Vagina (tissue), 2 donors: ENCODE measurements at regions not wholly inside any gene's neighbourhood (a gene's known extent, or its start where the extent isn't known, plus 50 kb on each side); places are given as distances from the start of the nearest gene placed in this dataset.

Experiments
- DNase-seq, 2 donors: peaks; one replicate each; pipeline ENCODE4 v3.0.0-alpha.2; 2017; ENCODE audit errors: extremely low spot score in 2 of 2
- H3K27ac ChIP-seq: fragments of 200-600 bp; sonication (generic); one replicate; pipeline ENCODE4 v1.5.1; 2019
- H3K27me3 ChIP-seq: fragments of 200-600 bp; sonication (generic); one replicate; pipeline ENCODE4 v1.5.1; 2019
- H3K36me3 ChIP-seq, 2 donors: fragments of 200-600 bp; sonication (generic); one replicate each; pipeline ENCODE4 v1.5.1; 2017 to 2019
- H3K4me1 ChIP-seq: fragments of 200-600 bp; sonication (generic); one replicate; pipeline ENCODE4 v1.5.1; 2019
- H3K4me3 ChIP-seq, 2 donors: fragments of 200-600 bp; sonication (generic); 1 replicate in 1 of 2; 2 replicates in 1 of 2; pipeline ENCODE4 v1.5.1; 2016 to 2019
- H3K9me3 ChIP-seq: fragments of 200-600 bp; sonication (generic); one replicate; pipeline ENCODE4 v1.5.1; 2019
- POLR2A ChIP-seq, 2 donors: fragments of 450-650 bp; IDR thresholded peaks; one replicate each; pipeline ENCODE4 v1.6.1; 2017; ENCODE audit warnings: antibody characterized with exemption in 2 of 2, mild to moderate bottlenecking in 2 of 2, moderate library complexity in 2 of 2
- POLR2AphosphoS5 ChIP-seq, 2 donors: sonication (generic); formaldehyde crosslinking; IDR thresholded peaks; one replicate each; pipeline ENCODE4 v1.9.0; 2017; ENCODE audit warnings: antibody characterized with exemption in 2 of 2, mild to moderate bottlenecking in 2 of 2, low read depth in 1 of 2; ENCODE audit not compliant: insufficient read depth in 1 of 2
- intact Hi-C: fragments of 100-400 bp; cut with DNase I; formaldehyde crosslinking; loops from one replicate; pipeline ENCODE4 v1.15.1; 2023
- TF ChIP-seq, protein P1 (sequence below), 3 experiments: fragments of 450-650 bp in 2 of 3; fragments of 200-600 bp in 1 of 3; sonication (generic) in 1 of 3; IDR thresholded peaks; one replicate each; pipeline ENCODE4 v1.5.1; 2017 to 2019; ENCODE audit warnings: antibody characterized with exemption in 3 of 3, mild to moderate bottlenecking in 2 of 3, moderate library complexity in 2 of 3

DNA sequence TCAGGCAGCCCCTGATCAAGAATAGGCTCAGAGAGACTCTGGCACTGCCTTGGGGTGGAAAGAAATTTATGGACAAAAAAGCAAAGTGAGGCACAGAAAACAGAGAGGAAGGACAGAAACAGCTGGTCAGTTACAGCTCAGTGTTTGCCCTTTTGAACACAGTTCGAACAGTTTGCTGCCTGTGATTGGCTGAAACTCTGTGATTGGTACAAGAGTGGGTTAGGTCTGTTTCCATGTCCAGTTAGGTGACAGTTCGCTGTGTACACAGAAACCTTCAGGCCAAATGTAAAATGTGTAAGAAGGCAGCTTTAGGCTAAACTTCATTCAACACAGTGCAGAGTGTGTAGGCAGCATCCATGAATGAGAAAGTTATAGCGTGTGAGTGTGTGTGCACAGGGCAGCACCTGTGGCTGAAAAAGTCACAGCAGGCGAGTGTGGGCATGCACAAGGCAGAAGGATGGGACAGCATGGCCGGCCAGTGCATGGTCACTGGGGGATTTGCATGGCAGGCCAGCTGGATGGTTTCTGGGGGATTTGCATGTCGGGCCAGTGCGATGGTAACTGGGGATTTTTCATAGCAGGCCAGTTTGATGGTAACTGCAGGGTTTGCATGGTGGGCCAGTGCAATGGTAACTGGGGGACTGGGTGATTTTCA is 75.4 kb upstream of the FRMD1 start:
- H3K27ac ChIP-seq: no peak overlapping the region
- H3K4me1 ChIP-seq: peaks cover 27% of the 10 kb centered on the region
- DNase-seq: peak; percentile 76 to 90
- no peaks in the 10 kb centered on the region for H3K9me3 ChIP-seq
- no peaks in the 10 kb centered on the region for H3K27me3 ChIP-seq
- intact Hi-C loops: no loop called here
- TF ChIP-seq POLR2A (IDR thresholded peaks at IDR 0.05) (no peak), POLR2AphosphoS5 (IDR thresholded peaks at IDR 0.05; ENCODE audit: insufficient read depth in 1 of 2, low read depth in 1 of 2) (no peak)
- TF ChIP-seq, protein P1, sequence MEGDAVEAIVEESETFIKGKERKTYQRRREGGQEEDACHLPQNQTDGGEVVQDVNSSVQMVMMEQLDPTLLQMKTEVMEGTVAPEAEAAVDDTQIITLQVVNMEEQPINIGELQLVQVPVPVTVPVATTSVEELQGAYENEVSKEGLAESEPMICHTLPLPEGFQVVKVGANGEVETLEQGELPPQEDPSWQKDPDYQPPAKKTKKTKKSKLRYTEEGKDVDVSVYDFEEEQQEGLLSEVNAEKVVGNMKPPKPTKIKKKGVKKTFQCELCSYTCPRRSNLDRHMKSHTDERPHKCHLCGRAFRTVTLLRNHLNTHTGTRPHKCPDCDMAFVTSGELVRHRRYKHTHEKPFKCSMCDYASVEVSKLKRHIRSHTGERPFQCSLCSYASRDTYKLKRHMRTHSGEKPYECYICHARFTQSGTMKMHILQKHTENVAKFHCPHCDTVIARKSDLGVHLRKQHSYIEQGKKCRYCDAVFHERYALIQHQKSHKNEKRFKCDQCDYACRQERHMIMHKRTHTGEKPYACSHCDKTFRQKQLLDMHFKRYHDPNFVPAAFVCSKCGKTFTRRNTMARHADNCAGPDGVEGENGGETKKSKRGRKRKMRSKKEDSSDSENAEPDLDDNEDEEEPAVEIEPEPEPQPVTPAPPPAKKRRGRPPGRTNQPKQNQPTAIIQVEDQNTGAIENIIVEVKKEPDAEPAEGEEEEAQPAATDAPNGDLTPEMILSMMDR (IDR thresholded peaks at IDR 0.05): no peak
- no peak overlapping the region for H3K4me3 ChIP-seq
- H3K36me3 ChIP-seq: no peaks in the 10 kb centered on the region

GRCh38 chr6:168153553-168153952 is 74.5 kb upstream of the FRMD1 start:
- peaks cover 21% of the 10 kb centered on the region for H3K4me1 ChIP-seq
- intact Hi-C loops: no loop called here
- no peak for TF ChIP-seq POLR2AphosphoS5 (IDR thresholded peaks at IDR 0.05; ENCODE audit: insufficient read depth in 1 of 2, low read depth in 1 of 2)
- no peak for TF ChIP-seq POLR2A (IDR thresholded peaks at IDR 0.05)
- TF ChIP-seq, protein P1 (IDR thresholded peaks at IDR 0.05): no peak

GRCh38 chr6:168152980-168153379 is 74.0 kb upstream of the FRMD1 start:
- TF ChIP-seq, protein P1 (IDR thresholded peaks at IDR 0.05): no peak
- TF ChIP-seq POLR2A (IDR thresholded peaks at IDR 0.05) (no peak), POLR2AphosphoS5 (IDR thresholded peaks at IDR 0.05; ENCODE audit: insufficient read depth in 1 of 2, low read depth in 1 of 2) (no peak)
- H3K27me3 ChIP-seq: no peaks in the 10 kb centered on the region
- no peaks in the 10 kb centered on the region for H3K36me3 ChIP-seq
- peak in 1 of 2 donors; percentile 61 for DNase-seq
- peaks cover 15% of the 10 kb centered on the region for H3K4me1 ChIP-seq
- no peak overlapping the region for H3K4me3 ChIP-seq
- no peak overlapping the region for H3K27ac ChIP-seq
- no peaks in the 10 kb centered on the region for H3K9me3 ChIP-seq
- intact Hi-C loops: no loop called here

More at GRCh38 chr6:168153553-168153952, 74.5 kb upstream of the FRMD1 start:
- Histone ChIP-seq H3K36me3 (no peaks in the 10 kb centered on the region), H3K4me3 (no peak overlapping the region), H3K27me3 (no peaks in the 10 kb centered on the region), H3K27ac (no peak overlapping the region), H3K9me3 (no peaks in the 10 kb centered on the region)
- no peak for DNase-seq

DNA sequence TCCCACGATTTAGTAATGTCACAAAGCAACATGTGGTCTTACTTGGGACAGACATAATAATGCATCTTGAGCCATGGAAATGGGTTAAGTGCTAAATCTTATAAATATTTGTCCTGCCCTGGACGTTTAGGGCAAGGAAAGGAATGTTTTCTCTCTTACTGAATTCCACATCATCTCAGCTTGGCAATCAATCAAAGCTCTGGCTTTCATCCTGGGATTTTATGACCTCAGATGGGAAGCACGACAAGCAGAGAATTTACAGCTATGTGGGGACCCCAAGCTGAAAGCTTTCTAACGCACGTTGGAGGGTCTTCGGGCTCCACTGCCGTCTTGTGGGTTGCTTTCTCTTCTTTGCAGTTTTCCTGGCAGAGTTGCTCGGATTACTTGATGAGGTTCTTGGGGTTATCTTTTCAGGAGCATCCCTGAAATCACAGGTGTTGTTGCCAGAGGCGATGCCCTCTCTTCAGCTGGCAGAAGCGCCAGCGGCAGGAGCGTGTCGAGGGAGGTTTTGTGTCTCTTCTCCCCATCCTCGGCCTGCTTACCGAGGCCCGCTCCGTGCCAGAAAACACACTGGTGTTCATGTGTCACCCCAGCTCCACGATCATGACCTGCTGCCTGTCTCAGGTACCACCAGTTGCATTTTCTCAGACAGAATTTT is 73.4 kb upstream of the FRMD1 start:
- H3K36me3 ChIP-seq: no peaks in the 10 kb centered on the region
- intact Hi-C loops: no loop called here
- H3K4me3 ChIP-seq: no peak overlapping the region
- peak; percentile 58 to 84 for DNase-seq
- H3K27ac ChIP-seq: no peak overlapping the region
- H3K4me1 ChIP-seq: peaks cover 9% of the 10 kb centered on the region
- no peak for TF ChIP-seq POLR2A (IDR thresholded peaks at IDR 0.05)
- TF ChIP-seq, protein P1 (IDR thresholded peaks at IDR 0.05): no peak
- no peak for TF ChIP-seq POLR2AphosphoS5 (IDR thresholded peaks at IDR 0.05; ENCODE audit: insufficient read depth in 1 of 2, low read depth in 1 of 2)
- no peaks in the 10 kb centered on the region for H3K27me3 ChIP-seq
- no peaks in the 10 kb centered on the region for H3K9me3 ChIP-seq
